NCI-H82 treated with DMSO at 0.1 percent for 48 hours (cell line): ENCODE measurements at regions not wholly inside any gene's neighbourhood (a gene's known extent, or its start where the extent isn't known, plus 50 kb on each side); places are given as distances from the start of the nearest gene placed in this dataset.
"Not testable (repeated sequence)": the region's sequence is repeated elsewhere in the genome, so short reads cannot be mapped to it uniquely, and the experiment has no call there.

Source experiments
- DNase-seq: peaks from one replicate; lab custom pipeline; 2025; ENCODE audit not compliant: unreplicated experiment; lab: John Stamatoyannopoulos, UW

- DNase-seq, result no peak
These were observed 50.9 kb upstream of the MITF start for GRCh38 chr3:69688400-69688799.

- no peak for DNase-seq
These were observed 51.6 kb upstream of the MITF start for GRCh38 chr3:69687641-69688040.

GRCh38 chr3:69686056-69686455, 53.2 kb upstream of the MITF start:
- DNase-seq, result no peak

GRCh38 chr3:69684309-69684961, 54.8 kb upstream of the MITF start:
- no peak for DNase-seq

- no peak for DNase-seq
These were observed 56.0 kb upstream of the MITF start for GRCh38 chr3:69683082-69683806.

GRCh38 chr3:69677456-69677855, 61.8 kb upstream of the MITF start:
- DNase-seq, result not testable (repeated sequence)

- DNase-seq, result no peak
These were observed 63.3 kb upstream of the MITF start for GRCh38 chr3:69675786-69676530.

- DNase-seq, result no peak
These were observed 64.5 kb upstream of the MITF start for GRCh38 chr3:69674752-69675151.

GRCh38 chr3:69671082-69671952, 67.9 kb upstream of the MITF start:
- no peak for DNase-seq

- no peak for DNase-seq
These were observed 70.2 kb upstream of the MITF start for GRCh38 chr3:69669070-69669469.

- no peak for DNase-seq
These were observed 74.1 kb upstream of the MITF start for GRCh38 chr3:69665026-69665737.

GRCh38 chr3:69660631-69661030, 78.6 kb upstream of the MITF start:
- DNase-seq, result no peak

GRCh38 chr3:69659180-69659910, 79.9 kb upstream of the MITF start:
- DNase-seq, result no peak

- DNase-seq, result no peak
These were observed 80.6 kb upstream of the MITF start for GRCh38 chr3:69658514-69659140.

- DNase-seq, result not testable (repeated sequence)
These were observed 82.2 kb upstream of the MITF start for GRCh38 chr3:69657030-69657429.

GRCh38 chr3:69651765-69652164, 87.5 kb upstream of the MITF start:
- no peak for DNase-seq

- DNase-seq, result no peak
These were observed 89.2 kb upstream of the MITF start for GRCh38 chr3:69650066-69650419.

GRCh38 chr3:69649120-69650065, 89.9 kb upstream of the MITF start:
- DNase-seq, result no peak
